ENCODE measurements at regions not wholly inside any gene's neighbourhood (a gene's known extent, or its start where the extent isn't known, plus 50 kb on each side); places are given as distances from the start of the nearest gene placed in this dataset.

GRCh38 chr6:139597087-139597763 is 222.8 kb upstream of the CITED2 start:
- no peak for DNase-seq (ENCODE audit: low read depth in 4 of 4, low spot score in 3 of 4)

- DNase-seq (ENCODE audit: low read depth in 4 of 4, low spot score in 3 of 4) = no peak
Observed at GRCh38 chr6:139595183-139595582, 220.7 kb upstream of the CITED2 start.

GRCh38 chr6:139594333-139594965 is 220.0 kb upstream of the CITED2 start:
- no peak for DNase-seq (ENCODE audit: low read depth in 4 of 4, low spot score in 3 of 4)

DNA sequence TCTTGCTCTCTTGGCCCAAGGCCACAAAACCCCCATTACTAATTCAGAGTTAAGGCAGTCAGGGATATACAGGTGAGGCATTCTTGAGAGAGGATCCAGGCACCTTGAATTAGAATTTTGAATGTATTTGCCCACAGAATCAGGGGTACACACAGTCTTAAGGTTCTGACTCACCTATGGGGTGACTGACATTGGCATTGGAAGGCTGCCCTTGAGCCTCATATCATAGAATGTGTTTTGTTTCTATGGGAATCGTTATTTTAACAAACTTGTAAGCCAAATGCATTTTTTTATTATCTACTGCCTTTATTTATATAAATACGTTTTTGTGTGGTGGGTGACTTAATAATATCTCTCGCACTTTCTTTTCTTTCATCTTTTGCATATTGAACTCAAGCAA is 218.6 kb upstream of the CITED2 start:
- DNase-seq (ENCODE audit: low read depth in 4 of 4, low spot score in 3 of 4) = no peak

DNA sequence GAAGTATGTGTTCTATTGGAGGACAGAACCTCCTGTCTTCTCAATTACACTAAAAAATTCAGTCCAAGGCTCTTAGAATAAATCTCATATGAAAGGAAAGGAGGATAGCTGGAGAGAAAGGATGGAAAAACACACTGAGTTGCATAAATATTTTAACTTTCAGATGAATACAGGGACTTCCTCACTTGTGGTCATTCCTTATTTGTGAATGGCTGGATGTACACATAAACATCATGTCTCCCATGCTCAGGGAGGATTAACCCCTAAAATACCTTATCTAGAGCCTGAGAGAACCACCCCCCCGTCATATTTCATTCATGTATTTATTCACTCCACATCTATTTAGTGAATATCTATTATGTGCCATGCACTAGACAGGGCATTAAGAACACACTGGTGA is 217.6 kb upstream of the CITED2 start:
- no peak for DNase-seq (ENCODE audit: low read depth in 4 of 4, low spot score in 3 of 4)

- no peak for DNase-seq (ENCODE audit: low read depth in 4 of 4, low spot score in 3 of 4)
Observed at GRCh38 chr6:139591075-139591865, 216.8 kb upstream of the CITED2 start.

DNA sequence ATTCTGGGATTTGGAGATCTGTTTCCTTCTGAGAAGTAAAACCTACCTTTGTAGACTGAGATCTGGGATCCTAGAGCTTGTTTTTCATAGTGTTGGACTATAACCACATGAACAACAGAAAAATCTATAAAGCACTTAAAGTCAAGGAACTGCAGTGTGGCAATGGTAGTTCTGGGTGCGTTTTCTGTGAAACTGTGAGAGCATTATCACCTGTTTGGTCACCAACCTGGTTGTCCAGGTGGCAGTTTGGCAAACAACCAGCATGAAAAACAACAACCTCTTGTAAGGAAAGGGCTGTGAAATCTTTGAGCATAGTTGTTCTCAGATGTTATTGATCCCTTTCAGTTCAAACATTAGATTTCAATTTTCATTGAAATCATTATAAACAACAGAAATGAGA is 215.8 kb upstream of the CITED2 start:
- DNase-seq (ENCODE audit: low read depth in 4 of 4, low spot score in 3 of 4) = no peak

DNA sequence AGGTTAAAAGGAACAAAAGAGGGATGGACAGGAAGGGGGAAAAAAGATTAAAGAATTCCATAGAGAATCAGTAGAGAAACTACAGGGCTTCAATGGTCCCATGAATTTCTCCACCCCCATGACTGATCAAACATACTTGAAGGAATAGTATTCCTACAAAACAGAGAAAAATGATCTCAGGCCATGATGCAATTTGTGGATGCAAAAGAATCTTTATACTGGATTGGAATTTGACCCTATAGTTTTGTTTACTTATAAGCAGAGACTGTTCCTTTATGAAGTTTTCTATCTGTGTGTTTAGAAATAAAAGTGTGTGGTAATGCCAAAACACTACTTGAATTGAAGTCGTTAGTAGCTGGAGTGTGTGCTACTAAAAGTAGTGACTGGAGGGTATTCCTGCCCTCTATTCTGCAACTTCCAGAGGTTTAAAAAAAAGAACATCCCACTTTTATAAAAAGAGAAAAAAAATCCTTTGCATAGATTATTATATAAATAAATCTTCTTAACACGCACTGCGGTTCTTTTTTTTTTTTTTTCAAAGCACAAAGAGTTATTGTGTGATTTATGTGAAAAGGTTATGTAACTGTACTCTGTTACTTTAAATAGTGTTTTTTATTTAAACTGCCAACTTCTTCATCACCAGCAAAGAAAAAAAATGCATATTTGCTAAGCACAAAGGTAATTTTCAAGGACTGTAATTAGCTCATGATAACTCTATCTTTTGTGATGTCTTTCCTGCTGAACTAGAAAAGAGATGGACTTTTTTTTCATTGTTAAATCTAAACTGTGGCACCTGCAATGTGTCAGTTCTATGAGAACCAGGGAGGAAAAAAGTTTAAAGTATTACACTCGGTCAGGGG is 214.5 kb upstream of the CITED2 start:
- no peak for DNase-seq (ENCODE audit: low read depth in 4 of 4, low spot score in 3 of 4)

GRCh38 chr6:139588076-139588639 is 213.7 kb upstream of the CITED2 start:
- no peak for DNase-seq (ENCODE audit: low read depth in 4 of 4, low spot score in 3 of 4)

DNA sequence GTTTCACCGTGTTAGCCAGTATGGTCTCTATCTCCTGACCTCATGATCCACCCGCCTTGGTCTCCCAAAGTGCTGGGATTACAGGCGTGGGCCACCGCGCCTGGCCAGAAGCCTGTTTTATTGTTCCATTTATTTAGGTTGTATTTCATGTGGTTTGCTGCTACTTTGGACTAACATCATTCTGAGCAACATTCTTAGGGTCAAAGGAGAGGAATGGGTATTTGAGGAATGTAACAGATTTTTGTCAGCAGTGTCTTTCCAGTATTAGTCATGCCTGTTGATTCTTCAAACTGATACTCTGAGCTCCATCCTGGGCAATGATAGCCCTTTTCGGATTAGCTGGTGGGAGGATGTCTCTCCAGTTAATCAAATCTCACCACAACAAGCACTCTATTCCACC is 213.0 kb upstream of the CITED2 start:
- no peak for DNase-seq (ENCODE audit: low read depth in 4 of 4, low spot score in 3 of 4)

DNA sequence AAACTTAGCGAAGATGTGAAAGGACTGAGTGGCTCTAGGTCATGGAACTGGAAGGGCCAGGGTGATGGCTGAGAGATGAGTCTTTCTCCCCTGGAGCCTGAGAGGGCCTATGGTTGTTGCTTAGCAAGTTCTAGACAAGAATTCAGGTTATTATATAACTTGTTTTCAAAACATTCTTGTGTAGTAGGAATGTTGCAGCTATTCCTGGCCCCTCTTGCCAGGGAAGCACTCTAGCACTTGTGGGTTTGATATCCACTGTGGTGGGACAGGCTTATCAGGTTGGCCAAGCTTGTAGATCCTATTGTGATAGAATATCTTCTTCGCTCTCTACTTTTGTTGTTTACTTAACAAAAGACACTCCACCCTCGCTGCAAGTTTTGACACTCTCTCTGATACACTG is 211.8 kb upstream of the CITED2 start:
- no peak for DNase-seq (ENCODE audit: low read depth in 4 of 4, low spot score in 3 of 4)

DNA sequence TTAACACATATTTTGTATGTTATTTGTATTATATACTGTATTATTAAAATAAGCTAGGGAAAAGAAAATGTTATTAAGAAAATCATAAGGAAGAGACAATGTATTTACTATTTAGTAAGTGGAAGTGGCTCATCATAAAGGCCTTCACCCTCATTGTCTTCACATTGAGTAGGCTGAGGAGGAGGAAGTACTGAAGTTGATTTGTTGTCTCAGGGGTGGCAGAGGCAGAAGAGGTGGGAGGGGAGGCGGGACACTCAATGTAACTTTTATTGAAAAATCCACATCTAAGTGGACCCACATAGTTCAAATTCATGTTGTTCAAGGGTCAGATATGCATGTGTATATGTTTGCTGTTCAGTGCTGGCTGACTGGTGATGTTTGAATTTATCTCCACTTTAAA is 210.2 kb upstream of the CITED2 start:
- DNase-seq (ENCODE audit: low read depth in 4 of 4, low spot score in 3 of 4) = no peak

DNA sequence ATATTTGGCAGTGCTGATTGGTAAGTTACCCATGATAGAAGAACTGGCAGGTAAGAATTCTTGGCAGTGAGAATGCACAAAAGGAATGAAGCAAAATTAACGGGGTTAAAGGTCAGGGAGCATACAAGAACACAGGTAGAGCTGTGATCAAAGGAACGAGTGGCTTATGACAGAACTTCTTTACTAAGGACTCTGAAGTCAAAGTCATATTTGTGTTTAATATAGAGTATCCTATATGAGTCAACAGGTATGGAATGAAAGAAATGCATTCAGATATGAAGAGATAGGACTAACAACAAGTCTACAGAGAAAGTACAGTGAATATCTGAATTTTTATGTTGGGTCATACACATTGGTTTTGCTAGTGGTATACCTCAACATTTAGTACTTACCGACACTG is 209.0 kb upstream of the CITED2 start:
- no peak for DNase-seq (ENCODE audit: low read depth in 4 of 4, low spot score in 3 of 4)

DNA sequence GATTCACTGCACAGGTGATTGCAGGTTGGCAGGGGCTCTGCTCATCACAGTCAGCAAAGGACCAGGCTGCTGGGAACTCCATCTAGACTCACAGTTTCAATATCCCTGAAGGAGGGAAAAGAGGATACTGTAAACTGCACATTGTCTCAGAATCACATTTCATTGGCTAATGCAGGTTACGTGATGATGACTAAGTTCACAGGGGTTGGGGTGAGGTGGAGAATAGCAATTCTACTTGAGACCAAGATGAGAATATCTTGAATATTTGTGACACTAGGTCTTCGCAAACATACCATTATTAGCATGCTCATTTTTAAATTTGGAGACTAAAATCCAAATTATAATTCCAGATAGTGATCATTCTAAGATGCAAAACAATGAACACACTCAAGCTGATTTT is 208.5 kb upstream of the CITED2 start:
- DNase-seq (ENCODE audit: low read depth in 4 of 4, low spot score in 3 of 4) = no peak

DNA sequence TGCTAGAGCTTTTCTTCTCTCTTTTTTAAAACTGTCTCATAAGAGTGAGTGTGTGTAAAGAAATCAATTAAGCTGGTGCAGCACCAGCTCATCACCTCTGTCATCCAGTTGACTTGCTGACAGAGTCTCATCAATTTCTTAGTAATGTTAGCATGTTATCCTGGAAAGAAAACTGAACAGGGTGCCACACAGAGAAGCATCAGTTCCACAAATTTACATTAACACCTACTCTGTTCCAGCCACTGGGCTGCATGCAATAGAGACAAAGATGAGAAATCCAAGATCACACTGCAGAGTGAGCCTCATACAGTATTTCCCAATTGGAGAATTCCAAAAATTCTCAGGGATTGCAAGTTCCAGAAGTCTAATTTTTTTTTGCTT is 207.0 kb upstream of the CITED2 start:
- no peak for DNase-seq (ENCODE audit: low read depth in 4 of 4, low spot score in 3 of 4)

- DNase-seq (ENCODE audit: low read depth in 4 of 4, low spot score in 3 of 4) = no peak
Observed at GRCh38 chr6:139580592-139581484, 206.4 kb upstream of the CITED2 start.

- no peak for DNase-seq (ENCODE audit: low read depth in 4 of 4, low spot score in 3 of 4)
Observed at GRCh38 chr6:139577763-139578604, 203.5 kb upstream of the CITED2 start.

- no peak for DNase-seq (ENCODE audit: low read depth in 4 of 4, low spot score in 3 of 4)
Observed at GRCh38 chr6:139577124-139577762, 202.8 kb upstream of the CITED2 start.
